ENCODE measurements at regions not wholly inside any gene's neighbourhood (a gene's known extent, or its start where the extent isn't known, plus 50 kb on each side); places are given as distances from the start of the nearest gene placed in this dataset.

- no peak overlapping the region for H3K27ac ChIP-seq
- TF ChIP-seq CTCF (conservative IDR thresholded peaks at IDR 0.05) (no peak), ZFX (IDR thresholded peaks at IDR 0.05) (no peak)
Observed at GRCh38 chr18:29087616-29088246, 910.8 kb upstream of the CDH2 start.

- H3K27ac ChIP-seq: no peak overlapping the region
- TF ChIP-seq CTCF (conservative IDR thresholded peaks at IDR 0.05): no peak
- no peak for TF ChIP-seq ZFX (IDR thresholded peaks at IDR 0.05)
Observed at GRCh38 chr18:29084120-29084519, 907.2 kb upstream of the CDH2 start.

- TF ChIP-seq ZFX (IDR thresholded peaks at IDR 0.05) (no peak), CTCF (conservative IDR thresholded peaks at IDR 0.05) (no peak)
- no peak overlapping the region for H3K27ac ChIP-seq
Observed at GRCh38 chr18:29083545-29083944, 906.6 kb upstream of the CDH2 start.

GRCh38 chr18:29080946-29081345 is 904.0 kb upstream of the CDH2 start:
- TF ChIP-seq CTCF (conservative IDR thresholded peaks at IDR 0.05): no peak
- TF ChIP-seq ZFX (IDR thresholded peaks at IDR 0.05): no peak
- H3K27ac ChIP-seq: no peak overlapping the region

GRCh38 chr18:29078273-29078672 is 901.3 kb upstream of the CDH2 start:
- TF ChIP-seq ZFX (IDR thresholded peaks at IDR 0.05) (no peak), CTCF (conservative IDR thresholded peaks at IDR 0.05) (no peak)
- no peak overlapping the region for H3K27ac ChIP-seq

GRCh38 chr18:29077344-29077743 is 900.4 kb upstream of the CDH2 start:
- TF ChIP-seq CTCF (conservative IDR thresholded peaks at IDR 0.05) (no peak), ZFX (IDR thresholded peaks at IDR 0.05) (no peak)
- H3K27ac ChIP-seq: no peak overlapping the region

- H3K27ac ChIP-seq: no peak overlapping the region
- TF ChIP-seq ZFX (IDR thresholded peaks at IDR 0.05) (no peak), CTCF (conservative IDR thresholded peaks at IDR 0.05) (no peak)
Observed at GRCh38 chr18:29076645-29077044, 899.7 kb upstream of the CDH2 start.
